MM.1S (cell line): ENCODE measurements at regions not wholly inside any gene's neighbourhood (a gene's known extent, or its start where the extent isn't known, plus 50 kb on each side); places are given as distances from the start of the nearest gene placed in this dataset.

Experiments
- EZH2phosphoT487 ChIP-seq: fragments of 300-600 bp; sonication (generic); IDR thresholded peaks from 2 replicates; pipeline ENCODE4 v1.6.1; 2018; ENCODE audit warnings: antibody characterized with exemption, low read length
- TF ChIP-seq, protein P1 (sequence below): fragments of 300-600 bp; sonication (generic); IDR thresholded peaks from 2 replicates; pipeline ENCODE4 v1.5.1; 2016; ENCODE audit warnings: antibody characterized with exemption, low read length, mixed read lengths

- TF ChIP-seq EZH2phosphoT487 = no peak
- TF ChIP-seq, protein P1, sequence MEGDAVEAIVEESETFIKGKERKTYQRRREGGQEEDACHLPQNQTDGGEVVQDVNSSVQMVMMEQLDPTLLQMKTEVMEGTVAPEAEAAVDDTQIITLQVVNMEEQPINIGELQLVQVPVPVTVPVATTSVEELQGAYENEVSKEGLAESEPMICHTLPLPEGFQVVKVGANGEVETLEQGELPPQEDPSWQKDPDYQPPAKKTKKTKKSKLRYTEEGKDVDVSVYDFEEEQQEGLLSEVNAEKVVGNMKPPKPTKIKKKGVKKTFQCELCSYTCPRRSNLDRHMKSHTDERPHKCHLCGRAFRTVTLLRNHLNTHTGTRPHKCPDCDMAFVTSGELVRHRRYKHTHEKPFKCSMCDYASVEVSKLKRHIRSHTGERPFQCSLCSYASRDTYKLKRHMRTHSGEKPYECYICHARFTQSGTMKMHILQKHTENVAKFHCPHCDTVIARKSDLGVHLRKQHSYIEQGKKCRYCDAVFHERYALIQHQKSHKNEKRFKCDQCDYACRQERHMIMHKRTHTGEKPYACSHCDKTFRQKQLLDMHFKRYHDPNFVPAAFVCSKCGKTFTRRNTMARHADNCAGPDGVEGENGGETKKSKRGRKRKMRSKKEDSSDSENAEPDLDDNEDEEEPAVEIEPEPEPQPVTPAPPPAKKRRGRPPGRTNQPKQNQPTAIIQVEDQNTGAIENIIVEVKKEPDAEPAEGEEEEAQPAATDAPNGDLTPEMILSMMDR = no peak
Measured at GRCh38 chr6:95804847-95805541, 210.8 kb upstream of the FUT9 start.
